Osteoblast (primary cell): ENCODE measurements at regions not wholly inside any gene's neighbourhood (a gene's known extent, or its start where the extent isn't known, plus 50 kb on each side); places are given as distances from the start of the nearest gene placed in this dataset.

Experiments used
- DNase-seq: peaks from one replicate; pipeline ENCODE4 v3.0.0; 2011; ENCODE audit warnings: low spot score, mixed read lengths; ENCODE audit not compliant: insufficient read length; ENCODE audit errors: missing footprints
- H2AFZ ChIP-seq: 2 replicates; pipeline ENCODE4 v1.6.0; 2011; ENCODE audit warnings: mild to moderate bottlenecking, low read length
- H3K27ac ChIP-seq: 2 replicates; pipeline ENCODE4 v1.5.1; 2011; ENCODE audit warnings: mild to moderate bottlenecking, low read depth, low read length, moderate library complexity
- H3K27me3 ChIP-seq: 2 replicates; pipeline ENCODE4 v1.6.0; 2012; ENCODE audit warnings: mild to moderate bottlenecking, control low read depth, inconsistent platforms, low read length, moderate library complexity; ENCODE audit not compliant: insufficient read depth
- H3K36me3 ChIP-seq: 2 replicates; pipeline ENCODE4 v1.5.1; 2011; ENCODE audit warnings: mild to moderate bottlenecking, low read length, control low read depth, moderate library complexity; ENCODE audit not compliant: insufficient read depth
- H3K4me1 ChIP-seq: 2 replicates; pipeline ENCODE4 v1.5.1; 2011; ENCODE audit warnings: mild to moderate bottlenecking, low read length, control low read depth, moderate library complexity; ENCODE audit not compliant: insufficient read depth
- H3K4me2 ChIP-seq: 2 replicates; pipeline ENCODE4 v1.6.0; 2011; ENCODE audit warnings: mild to moderate bottlenecking, low read length; ENCODE audit not compliant: insufficient read depth
- H3K4me3 ChIP-seq: fragments of 200-600 bp; sonication (generic); 3 replicates; pipeline ENCODE4 v1.5.1; 2012; ENCODE audit warnings: mild to moderate bottlenecking, low read length, inconsistent platforms; ENCODE audit not compliant: insufficient read depth
- H3K79me2 ChIP-seq: 2 replicates; pipeline ENCODE4 v1.6.0; 2012; ENCODE audit warnings: mild to moderate bottlenecking, low read length, control low read depth, inconsistent platforms; ENCODE audit not compliant: insufficient read depth
- H3K9me3 ChIP-seq: 2 replicates; pipeline ENCODE4 v1.5.1; 2011; ENCODE audit warnings: low read depth, low read length, control low read depth
- H4K20me1 ChIP-seq: 2 replicates; pipeline ENCODE4 v1.6.0; 2012; ENCODE audit warnings: mild to moderate bottlenecking, low read length, control low read depth; ENCODE audit not compliant: insufficient read depth
- CTCF ChIP-seq: IDR thresholded peaks from 2 replicates; pipeline ENCODE4 v1.5.1; 2011; ENCODE audit warnings: mild to moderate bottlenecking, low read depth, low read length, moderate library complexity; ENCODE audit errors: extremely low read depth

GRCh38 chr13:107421028-107421427 lies 794.3 kb downstream of the LIG4 start:
- no peaks in the 10 kb centered on the region for H3K36me3 ChIP-seq
- peak overlapping the region; percentile 80 for H3K4me2 ChIP-seq
- H3K9me3 ChIP-seq: no peaks in the 10 kb centered on the region
- no peaks in the 10 kb centered on the region for H3K27me3 ChIP-seq
- no peak for TF ChIP-seq CTCF
- H3K4me1 ChIP-seq: peaks cover 18% of the 10 kb centered on the region
- no peak overlapping the region for H2AFZ ChIP-seq
- H3K27ac ChIP-seq: peak overlapping the region; percentile 84
- no peak for DNase-seq
- H3K79me2 ChIP-seq: no peaks in the 10 kb centered on the region
- H3K4me3 ChIP-seq: peak overlapping the region; percentile 52
- no peaks in the 10 kb centered on the region for H4K20me1 ChIP-seq

GRCh38 chr13:107413005-107413404 lies 802.3 kb downstream of the LIG4 start:
- H3K36me3 ChIP-seq: no peaks in the 10 kb centered on the region
- no peaks in the 10 kb centered on the region for H3K27me3 ChIP-seq
- no peak overlapping the region for H3K27ac ChIP-seq
- H3K4me2 ChIP-seq: no peak overlapping the region
- H3K4me3 ChIP-seq: no peak overlapping the region
- TF ChIP-seq CTCF: no peak
- H3K4me1 ChIP-seq: peaks cover 2% of the 10 kb centered on the region
- H3K79me2 ChIP-seq: no peaks in the 10 kb centered on the region
- no peak for DNase-seq
- H2AFZ ChIP-seq: no peak overlapping the region
- H3K9me3 ChIP-seq: no peaks in the 10 kb centered on the region
- no peaks in the 10 kb centered on the region for H4K20me1 ChIP-seq

- no peaks in the 10 kb centered on the region for H3K36me3 ChIP-seq
- H3K4me1 ChIP-seq: no peaks in the 10 kb centered on the region
- no peaks in the 10 kb centered on the region for H3K27me3 ChIP-seq
- H2AFZ ChIP-seq: no peak overlapping the region
- H3K9me3 ChIP-seq: peaks cover 2% of the 10 kb centered on the region
- no peak for DNase-seq
- H3K27ac ChIP-seq: no peak overlapping the region
- H3K4me2 ChIP-seq: no peak overlapping the region
- H3K79me2 ChIP-seq: no peaks in the 10 kb centered on the region
- no peaks in the 10 kb centered on the region for H4K20me1 ChIP-seq
- H3K4me3 ChIP-seq: no peak overlapping the region
- TF ChIP-seq CTCF: no peak
These were observed 808.3 kb downstream of the LIG4 start for GRCh38 chr13:107407074-107407473.

- Histone ChIP-seq H3K79me2 (no peaks in the 10 kb centered on the region), H3K27me3 (no peaks in the 10 kb centered on the region), H3K36me3 (no peaks in the 10 kb centered on the region), H3K27ac (no peak overlapping the region), H2AFZ (no peak overlapping the region), H3K4me2 (no peak overlapping the region), H3K4me1 (no peaks in the 10 kb centered on the region), H4K20me1 (no peaks in the 10 kb centered on the region), H3K9me3 (no peaks in the 10 kb centered on the region), H3K4me3 (no peak overlapping the region)
- TF ChIP-seq CTCF: no peak
- no peak for DNase-seq
These were observed 819.2 kb downstream of the LIG4 start for GRCh38 chr13:107395927-107396662.
